Fibroblast of the aortic adventitia (primary cell): ENCODE measurements at regions not wholly inside any gene's neighbourhood (a gene's known extent, or its start where the extent isn't known, plus 50 kb on each side); places are given as distances from the start of the nearest gene placed in this dataset.
"Not testable (repeated sequence)": the region's sequence is repeated elsewhere in the genome, so short reads cannot be mapped to it uniquely, and the experiment has no call there.

ENCODE experiments used
- DNase-seq: peaks from one replicate; pipeline ENCODE4 v3.0.0-alpha.2; 2010; ENCODE audit warnings: low read depth
- H3K4me3 ChIP-seq: 2 replicates; pipeline ENCODE4 v1.5.1; 2011; ENCODE audit warnings: low read depth, mild to moderate bottlenecking, control low read depth, low read length, moderate library complexity
- CTCF ChIP-seq: IDR thresholded peaks from 2 replicates; pipeline ENCODE4 v1.5.1; 2011; ENCODE audit warnings: mild to moderate bottlenecking, low read length, control low read depth, inconsistent platforms; ENCODE audit not compliant: insufficient read depth

GRCh38 chr7:156504687-156505545 lies 135.7 kb upstream of the RNF32 start:
- no peak for TF ChIP-seq CTCF
- no peak for DNase-seq
- no peak overlapping the region for H3K4me3 ChIP-seq

- DNase-seq: no peak
- no peak overlapping the region for H3K4me3 ChIP-seq
- TF ChIP-seq CTCF: no peak
Measured at GRCh38 chr7:156504006-156504405, 136.6 kb upstream of the RNF32 start.

GRCh38 chr7:156503196-156503595 lies 137.4 kb upstream of the RNF32 start:
- DNase-seq: no peak
- no peak for TF ChIP-seq CTCF
- H3K4me3 ChIP-seq: no peak overlapping the region

- not testable (repeated sequence) for H3K4me3 ChIP-seq, DNase-seq
Measured at GRCh38 chr7:156501815-156502214, 138.8 kb upstream of the RNF32 start.

GRCh38 chr7:156499247-156499881 lies 141.2 kb upstream of the RNF32 start:
- H3K4me3 ChIP-seq: no peak overlapping the region
- no peak for DNase-seq
- TF ChIP-seq CTCF: no peak

- no peak overlapping the region for H3K4me3 ChIP-seq
- no peak for DNase-seq
- TF ChIP-seq CTCF: no peak
Measured at GRCh38 chr7:156497776-156498509, 142.6 kb upstream of the RNF32 start.

- no peak for TF ChIP-seq CTCF
- DNase-seq: no peak
- H3K4me3 ChIP-seq: no peak overlapping the region
Measured at GRCh38 chr7:156496865-156497264, 143.7 kb upstream of the RNF32 start.
